Cardiac septum (tissue), 1 donor: ENCODE measurements at regions not wholly inside any gene's neighbourhood (a gene's known extent, or its start where the extent isn't known, plus 50 kb on each side); places are given as distances from the start of the nearest gene placed in this dataset.

Experiments used
- DNase-seq: peaks from one replicate; pipeline ENCODE4 v3.0.0-alpha.2; 2020; ENCODE audit warnings: low spot score
- intact Hi-C: fragments of 100-400 bp; cut with DNase I; formaldehyde crosslinking; loops from one replicate; pipeline ENCODE4 v1.14.0; 2022
- donor health status: DM: no; HTN: no; CAD: no.

DNA sequence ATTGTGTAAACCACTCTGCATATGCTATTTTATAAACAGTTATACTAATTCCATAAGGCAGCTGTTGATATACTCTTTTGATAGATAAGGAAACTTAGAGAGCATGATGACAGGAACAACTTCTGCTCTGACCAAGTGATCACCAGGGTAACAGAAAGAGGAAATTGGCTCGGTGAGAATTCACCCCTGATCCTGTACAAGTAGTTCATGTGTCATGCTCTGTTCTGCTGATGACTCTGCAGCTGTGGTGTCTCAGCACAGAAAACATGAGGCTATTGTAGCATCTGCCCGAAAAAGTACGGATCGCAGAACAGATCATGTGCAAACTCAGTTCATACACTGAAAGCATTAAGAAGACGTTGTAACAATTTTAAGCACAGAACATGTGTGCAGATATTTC, 345.0 kb downstream of the LRIG3 start:
- DNase-seq: no peak
- intact Hi-C loops: no loop called here

DNA sequence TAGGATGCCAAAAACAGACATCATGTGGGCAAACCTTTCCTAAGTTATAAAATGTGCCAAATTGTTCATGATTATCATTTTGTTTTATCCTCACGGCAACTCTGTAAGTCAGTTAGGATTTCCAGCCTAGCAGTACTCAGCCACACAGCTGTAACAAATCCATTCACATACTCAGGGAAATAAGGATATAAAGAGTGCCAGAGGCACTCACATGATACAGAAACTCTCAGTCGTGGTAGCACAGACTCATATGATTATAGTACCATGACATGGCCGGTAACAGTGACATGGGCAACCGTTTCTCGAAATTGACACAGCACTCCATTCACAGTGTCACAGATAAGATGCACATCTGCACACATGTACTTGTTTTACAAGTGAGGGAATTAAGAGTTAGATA, 344.2 kb downstream of the LRIG3 start:
- intact Hi-C loops: no loop called here
- DNase-seq: no peak

DNA sequence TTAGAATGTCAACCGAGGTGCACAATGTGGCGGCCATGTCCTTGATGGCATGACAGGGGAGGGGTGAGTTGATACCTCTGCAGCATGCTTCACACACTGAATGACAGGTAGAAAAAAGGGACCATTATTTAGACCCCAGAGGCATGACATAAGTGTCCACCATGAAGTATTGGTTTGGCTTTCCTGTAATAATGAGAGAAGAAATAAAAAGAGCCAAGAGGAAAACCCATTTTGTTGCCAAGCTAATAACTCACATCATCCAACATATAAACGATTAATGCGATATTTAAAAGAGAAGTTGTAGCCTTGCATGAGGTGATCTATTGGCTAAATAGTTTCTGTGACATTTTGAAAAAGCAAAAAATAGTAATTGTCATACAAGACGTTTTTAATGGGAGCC, 343.4 kb downstream of the LRIG3 start:
- DNase-seq: no peak
- intact Hi-C loops: no loop called here

DNA sequence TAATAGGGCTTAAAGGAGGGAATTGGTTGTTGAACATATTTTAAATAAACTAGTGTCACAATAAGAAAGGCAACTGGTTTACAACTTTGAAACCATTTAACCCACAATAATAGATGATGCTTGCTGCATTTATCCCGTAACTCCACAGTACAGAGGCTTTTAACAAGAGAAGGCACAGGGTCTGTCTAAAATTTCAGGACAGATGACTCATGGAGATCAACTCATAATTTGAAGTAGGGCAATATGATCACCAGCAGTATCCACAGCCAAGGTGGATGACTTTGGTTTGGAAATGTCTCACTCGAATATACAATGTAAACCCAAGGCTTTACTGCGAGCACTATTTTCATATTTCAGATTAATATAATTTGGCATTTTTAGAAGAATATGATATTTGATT, 340.2 kb downstream of the LRIG3 start:
- intact Hi-C loops: no loop called here
- no peak for DNase-seq

DNA sequence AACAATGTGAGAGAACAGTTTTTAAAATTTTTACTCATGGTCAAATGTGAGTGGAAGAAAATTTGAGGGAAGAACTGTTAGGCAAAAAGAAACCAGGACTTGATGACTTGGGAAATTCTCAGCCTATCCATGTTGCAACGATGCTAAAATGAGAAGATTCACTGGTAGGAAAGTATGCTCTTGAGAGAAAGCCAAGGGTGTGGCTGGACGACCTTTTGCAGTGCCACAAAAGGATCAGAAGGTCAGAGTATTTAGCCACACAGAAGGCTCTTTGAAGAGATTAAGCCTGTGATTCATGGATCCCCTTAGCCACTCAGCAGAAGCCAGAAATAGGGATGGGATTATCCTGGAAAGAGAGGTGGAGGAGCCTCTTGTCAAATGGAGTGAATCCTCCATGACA, 336.8 kb downstream of the LRIG3 start:
- DNase-seq: no peak
- intact Hi-C loops: no loop called here

DNA sequence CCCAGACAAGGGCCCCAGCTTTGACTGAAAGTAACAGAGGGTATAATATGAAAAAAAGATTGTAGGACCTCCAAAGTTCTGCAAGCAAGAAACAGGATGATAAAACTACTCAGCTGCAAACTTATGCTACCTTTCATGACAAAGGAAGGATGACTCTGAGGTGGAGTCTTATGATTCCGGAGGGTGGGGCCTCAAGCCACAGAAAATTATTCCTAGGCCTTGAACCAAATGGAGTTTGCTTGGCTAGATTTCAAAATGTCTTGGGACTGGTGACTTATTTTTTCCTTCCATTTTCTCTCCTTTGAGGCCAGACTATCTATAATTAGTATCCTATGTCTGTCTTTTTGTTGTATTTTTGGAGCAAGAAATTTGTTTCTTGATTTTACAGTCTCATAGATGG, 336.4 kb downstream of the LRIG3 start:
- DNase-seq: no peak
- intact Hi-C loops: no loop called here

DNA sequence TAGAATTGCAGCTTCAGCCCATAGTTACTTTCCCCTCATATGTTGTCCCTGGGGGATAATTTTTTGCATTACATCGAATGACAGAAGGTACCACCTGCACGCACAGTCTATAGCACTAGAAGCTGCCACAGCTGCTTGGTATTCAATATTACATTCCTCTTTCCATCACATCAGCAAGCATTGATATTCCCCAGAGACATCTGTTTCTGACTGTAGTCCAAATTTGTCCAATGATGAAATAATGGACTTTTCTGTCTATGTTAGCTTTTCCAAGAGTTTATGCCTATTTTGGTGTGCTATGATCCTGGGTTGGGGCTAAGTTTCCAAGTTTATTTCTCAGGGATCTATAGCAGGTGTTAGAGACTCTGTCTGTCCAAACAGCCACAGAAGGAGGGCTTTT, 335.4 kb downstream of the LRIG3 start:
- DNase-seq: no peak
- intact Hi-C loops: no loop called here

DNA sequence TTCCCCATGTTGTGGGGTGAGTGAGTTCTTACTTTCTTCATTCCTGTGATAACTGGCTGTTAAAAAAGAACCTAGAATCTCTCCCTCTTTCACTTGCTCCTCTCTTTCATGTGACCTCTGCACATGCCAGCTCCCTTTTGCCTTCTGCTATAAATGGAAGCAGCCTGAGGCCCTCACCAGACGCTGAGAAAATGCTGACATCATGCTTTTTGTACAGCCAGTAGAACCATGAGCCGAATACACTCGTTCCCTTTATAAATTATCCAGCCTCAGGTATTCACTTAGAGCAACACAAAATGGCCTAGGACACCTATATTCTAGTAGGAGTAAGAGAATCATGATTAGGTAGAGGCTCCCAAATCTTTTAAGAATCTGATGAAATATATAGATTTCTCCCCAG, 333.5 kb downstream of the LRIG3 start:
- no peak for DNase-seq
- intact Hi-C loops: no loop called here

DNA sequence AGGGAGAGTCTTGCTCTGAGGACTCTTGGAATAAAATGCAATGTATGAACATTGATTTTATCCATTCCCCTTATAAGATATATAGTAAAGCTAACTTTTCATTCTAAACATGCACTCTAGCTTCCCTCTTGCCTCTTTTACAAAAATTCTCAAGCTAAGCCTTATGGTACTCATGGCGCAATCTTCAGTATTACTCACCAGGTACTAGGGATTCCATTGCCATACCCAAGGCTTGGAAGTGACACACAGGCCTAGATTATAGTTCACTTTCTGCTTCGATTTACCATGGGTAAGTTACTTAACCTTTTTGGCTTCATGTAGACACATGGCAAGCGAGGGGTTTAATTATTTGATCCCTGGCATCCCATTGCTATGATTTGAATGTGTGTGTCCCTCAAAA, 331.5 kb downstream of the LRIG3 start:
- DNase-seq: no peak
- intact Hi-C loops: no loop called here

DNA sequence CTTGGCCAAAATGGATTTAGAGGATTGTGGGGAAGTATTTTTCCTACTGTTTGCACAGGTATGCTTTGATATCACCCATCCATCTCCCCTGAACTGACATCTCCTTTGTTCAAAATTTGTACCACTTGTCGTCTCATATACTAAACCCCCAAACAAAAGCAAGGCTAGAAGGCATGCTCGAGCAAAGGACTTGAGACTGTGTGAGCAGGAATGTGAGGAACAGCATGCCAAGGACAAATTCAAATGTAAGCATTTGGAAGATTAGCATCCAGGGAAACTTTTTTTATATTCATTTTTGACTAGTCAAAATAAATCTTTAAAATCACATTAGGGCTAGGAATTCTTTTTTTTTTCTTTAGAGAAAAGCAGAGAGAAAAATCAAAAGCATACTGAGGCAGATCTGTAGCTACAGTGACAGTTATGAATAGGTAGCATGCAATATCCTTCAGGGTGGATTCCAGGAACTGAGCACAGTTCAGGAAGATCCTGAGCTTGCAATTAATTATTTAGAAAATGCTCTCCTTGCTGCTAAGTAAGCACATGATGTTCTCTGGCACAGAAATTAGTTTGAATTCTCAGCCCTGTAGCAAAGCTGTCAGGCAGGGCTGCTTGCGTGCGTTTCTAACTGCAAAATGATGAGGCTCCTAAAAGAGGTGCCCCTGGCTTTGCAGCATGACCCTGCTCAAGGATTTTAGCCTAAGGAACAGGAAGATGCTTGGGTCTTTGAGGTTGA, 327.7 kb downstream of the LRIG3 start:
- intact Hi-C loops: no loop called here

DNA sequence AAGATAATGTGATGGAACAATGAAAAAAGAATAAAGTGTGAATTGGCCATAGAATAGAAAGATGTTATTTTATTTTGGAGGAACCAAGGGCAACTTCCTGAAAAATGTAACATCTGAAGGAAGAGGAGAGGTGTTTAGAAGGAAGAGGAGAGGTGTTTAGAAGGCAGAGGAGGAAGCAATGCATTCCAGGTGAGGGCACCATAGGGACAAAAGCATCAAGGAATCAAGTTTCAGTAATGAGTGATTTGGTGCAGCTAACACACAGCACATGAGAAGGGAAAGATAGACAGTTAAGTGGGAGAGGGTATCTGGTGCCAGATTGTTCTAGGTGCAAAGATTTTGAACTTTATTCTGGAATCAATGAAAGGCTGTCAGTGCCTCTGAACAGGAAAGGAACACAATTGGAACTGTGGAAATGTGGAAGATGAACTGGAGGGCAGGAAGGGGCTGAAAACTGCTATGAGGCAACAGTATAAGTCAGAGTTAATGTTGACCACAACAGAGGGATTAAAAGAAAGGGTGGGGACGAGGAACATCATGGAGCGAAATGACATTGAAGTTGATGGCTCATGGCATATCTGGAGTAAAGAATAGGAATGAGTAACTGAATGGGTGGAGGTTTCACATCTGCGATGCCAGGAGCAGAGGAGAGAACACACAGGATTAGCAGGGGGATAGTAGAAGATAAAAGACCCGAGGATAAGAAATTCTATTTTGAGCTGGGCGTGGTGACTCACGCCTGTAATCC, 326.6 kb downstream of the LRIG3 start:
- intact Hi-C loops: no loop called here

More for the DNA sequence above, 327.7 kb downstream of the LRIG3 start:
- no peak for DNase-seq

DNA sequence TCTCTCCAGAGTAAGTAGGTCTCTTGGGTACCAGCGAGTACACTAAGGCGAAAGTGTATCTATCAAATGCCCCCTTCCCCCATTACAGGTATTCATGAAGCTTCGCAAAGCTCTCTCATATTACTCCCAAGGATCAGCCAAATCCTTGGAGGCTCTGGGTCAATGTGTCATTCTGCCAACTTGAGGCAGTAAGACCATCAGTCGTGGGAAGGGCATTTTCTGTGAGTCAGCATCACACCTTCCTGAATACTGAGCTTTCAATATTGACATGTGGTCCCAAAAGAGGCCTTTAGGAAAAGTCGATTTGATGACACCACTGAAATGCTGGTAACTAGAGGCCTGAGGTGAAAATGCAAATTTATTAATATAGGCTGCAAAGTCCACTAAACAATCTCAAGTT, 323.9 kb downstream of the LRIG3 start:
- no peak for DNase-seq
- intact Hi-C loops: no loop called here

More for the DNA sequence above, 326.6 kb downstream of the LRIG3 start:
- DNase-seq: no peak

DNA sequence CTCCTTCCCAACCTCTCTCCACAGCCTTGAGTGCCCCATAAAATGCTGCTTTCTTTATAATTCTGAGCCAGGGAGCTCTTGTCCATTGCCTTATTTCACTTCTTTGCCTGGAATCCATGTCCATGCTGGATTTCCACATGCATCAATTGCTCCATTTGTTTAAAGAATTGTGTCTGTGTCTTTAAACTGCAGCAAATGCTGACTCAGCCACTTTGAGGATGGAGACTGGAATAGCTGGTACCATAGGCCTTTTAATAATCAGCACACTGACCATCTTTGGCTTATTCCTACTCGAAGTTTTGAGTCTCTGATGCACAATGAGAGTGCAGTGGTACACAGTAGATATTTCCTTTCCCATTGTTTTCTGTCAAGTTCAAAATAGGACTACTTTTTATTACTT, 318.8 kb downstream of the LRIG3 start:
- no peak for DNase-seq
- intact Hi-C loops: no loop called here

DNA sequence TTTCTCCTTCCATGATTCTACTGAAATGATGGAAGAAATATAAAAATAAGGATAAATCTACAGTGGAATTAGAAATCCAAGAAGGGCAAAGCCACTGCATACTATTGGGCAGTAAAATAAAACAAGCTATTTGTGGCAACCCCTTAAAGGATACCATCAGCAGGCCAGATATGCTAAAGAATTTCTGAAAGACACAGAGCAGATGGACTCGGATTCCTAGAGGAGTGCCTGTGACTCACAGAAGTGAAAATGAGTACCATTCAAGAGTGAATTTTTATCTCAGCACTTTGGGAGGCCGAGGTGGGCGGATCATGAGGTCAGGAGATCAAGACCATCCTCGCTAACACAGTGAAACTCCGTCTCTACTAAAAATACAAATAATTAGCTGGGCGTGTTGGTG, 318.1 kb downstream of the LRIG3 start:
- intact Hi-C loops: no loop called here
- DNase-seq: no peak

DNA sequence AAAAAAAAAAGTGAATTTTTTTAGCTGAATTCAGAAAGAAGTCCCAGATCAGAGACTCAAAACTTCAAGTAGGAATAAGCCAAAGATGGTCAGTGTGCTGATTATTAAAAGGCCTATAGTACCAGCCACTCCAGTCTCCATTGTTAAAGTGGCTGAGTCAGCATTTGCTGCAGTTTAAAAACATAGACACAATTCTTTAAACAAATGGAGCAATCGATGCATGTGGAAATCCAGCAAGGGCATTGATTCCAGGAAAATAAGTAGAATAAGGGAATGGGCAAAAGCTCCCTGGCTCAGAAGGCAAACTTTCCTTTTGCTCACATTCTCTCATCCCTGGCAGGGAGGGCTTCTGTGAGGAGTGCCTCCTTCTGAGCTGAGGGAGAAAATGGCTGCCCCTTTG, 317.6 kb downstream of the LRIG3 start:
- intact Hi-C loops: no loop called here
- no peak for DNase-seq

DNA sequence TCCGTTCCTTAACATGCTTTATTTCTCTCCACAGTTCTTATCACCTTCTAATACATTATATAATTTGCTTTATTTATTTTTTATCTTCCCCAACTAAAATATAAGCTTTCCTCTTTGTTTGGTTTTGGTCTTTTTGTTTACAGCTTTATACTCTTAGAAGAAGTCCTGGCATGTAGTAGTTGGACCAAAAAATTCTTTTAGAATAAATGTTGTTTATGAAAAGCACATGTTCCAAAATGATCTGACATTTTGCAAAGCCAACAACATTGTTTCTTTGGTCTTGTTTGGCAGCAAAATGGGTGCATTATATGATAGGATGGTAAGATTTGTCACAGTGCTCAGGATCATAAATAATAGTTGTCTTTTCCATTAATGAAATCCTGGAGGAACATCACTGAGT, 312.5 kb downstream of the LRIG3 start:
- DNase-seq: no peak
- intact Hi-C loops: no loop called here

DNA sequence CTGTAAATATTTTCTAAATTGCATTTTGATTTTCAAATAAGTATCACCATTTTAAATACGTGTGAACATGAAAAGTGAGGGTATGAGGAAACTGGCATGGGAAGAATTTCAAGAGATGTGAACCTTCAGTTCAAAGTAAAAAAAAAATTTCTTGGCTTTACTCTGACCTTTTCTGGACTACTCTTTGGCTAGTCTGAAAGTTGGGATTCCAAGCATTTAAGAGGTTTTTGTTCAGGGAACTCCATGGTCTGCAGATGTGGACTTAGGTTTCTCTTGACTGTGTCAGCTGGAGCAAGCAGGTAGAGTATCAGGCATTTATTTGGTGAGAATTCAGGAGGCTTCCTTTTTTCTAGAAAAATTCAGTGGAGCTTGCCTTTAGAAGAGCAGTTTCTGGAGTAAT, 311.6 kb downstream of the LRIG3 start:
- intact Hi-C loops: no loop called here
- DNase-seq: no peak

DNA sequence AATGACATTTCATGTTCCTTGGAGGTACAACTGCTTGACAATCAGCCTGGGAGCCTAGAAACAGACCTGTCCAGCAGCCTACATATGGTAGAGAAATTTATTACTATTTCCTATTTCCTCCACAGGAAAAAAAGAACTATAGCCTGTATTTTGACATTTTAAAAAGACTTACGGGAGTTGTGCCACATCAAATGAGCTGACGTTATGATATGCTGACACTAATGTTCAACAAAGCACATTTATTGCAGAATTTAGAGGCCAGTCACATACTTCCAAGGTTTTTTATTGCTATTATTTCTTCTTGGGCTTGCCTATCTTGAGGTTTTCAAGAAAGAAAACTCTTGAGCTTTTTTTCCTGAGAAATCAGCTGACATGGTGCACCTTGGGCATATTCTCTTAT, 305.3 kb downstream of the LRIG3 start:
- no peak for DNase-seq
- intact Hi-C loops: no loop called here

DNA sequence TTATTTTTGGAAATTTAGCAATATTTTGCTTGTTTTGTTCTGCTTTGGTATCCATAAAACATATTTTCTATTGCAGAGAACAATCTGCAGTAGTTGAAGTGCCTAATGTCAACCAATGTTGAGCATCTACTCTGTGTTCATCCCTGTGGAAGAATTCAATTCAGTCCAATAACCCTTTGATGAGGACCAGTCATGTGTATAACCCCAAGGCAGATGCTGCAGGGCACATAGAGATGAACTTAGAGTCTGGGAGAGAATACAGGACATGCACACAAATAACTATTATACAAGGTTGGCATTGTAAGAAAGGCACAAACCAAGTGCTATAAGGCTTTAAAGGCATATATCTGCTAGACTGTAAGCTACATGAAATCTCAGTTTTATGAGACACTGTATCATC, 304.7 kb downstream of the LRIG3 start:
- intact Hi-C loops: no loop called here
- no peak for DNase-seq

DNA sequence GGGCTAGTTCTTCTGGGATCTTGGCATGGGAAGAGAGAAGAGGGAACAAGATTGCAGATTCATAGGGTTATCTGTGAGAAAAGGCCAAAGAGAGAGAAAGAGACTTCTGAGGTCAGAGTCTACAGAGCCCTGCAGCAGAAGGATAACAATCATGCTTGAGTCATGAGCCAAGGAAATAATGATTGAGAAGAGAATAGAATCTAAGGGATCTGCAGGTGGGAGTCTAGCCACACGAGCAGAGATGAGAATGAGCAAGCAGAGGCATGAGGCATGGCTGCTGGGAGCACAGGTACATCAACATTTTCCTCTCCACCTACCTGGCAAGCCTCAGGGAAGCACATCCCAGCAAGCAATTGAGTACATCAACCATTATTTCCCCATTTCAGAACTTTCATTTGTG, 303.7 kb downstream of the LRIG3 start:
- intact Hi-C loops: no loop called here
- no peak for DNase-seq

DNA sequence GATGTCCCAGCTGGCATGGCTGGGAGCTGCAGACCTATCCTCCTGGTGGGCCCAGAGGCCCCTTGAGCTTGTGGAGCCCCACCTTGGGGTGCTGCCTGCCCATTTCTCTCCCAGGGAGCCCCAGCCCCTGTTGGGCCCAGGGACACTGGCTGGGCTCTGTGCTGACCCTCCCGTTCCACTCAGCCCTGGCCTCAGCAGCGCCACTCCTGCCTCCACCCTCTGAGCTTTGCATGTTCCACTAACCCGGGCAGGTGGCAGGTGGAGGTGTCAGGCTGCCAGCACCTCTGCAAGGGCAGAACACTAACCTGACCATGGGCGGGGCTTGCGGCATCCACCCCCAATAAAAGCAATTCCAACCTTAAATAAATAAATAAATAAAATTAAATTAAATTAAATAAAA, 299.2 kb downstream of the LRIG3 start:
- intact Hi-C loops: no loop called here
- DNase-seq: no peak

DNA sequence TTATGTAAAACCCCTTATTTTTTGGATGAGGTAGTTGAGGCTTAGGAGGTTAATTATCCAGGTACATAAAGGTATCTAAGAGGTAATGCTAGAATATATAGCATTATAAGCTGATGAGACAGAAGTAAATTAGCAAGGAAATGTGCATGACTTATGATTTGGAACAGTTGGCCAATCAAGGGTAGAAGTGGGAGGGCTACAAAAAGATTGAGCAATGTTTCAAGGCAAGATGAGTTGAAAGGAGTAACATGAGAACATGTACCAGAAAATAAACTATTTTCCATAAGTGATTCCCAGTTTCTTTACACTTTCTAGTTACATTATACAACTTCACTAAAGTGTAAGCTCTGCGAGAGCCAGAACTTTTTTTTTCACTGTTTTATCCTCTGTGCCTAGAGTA, 290.9 kb downstream of the LRIG3 start:
- DNase-seq: no peak
- intact Hi-C loops: no loop called here
